D341Med (cell line): ENCODE measurements at regions not wholly inside any gene's neighbourhood (a gene's known extent, or its start where the extent isn't known, plus 50 kb on each side); places are given as distances from the start of the nearest gene placed in this dataset.

Experiments
- DNase-seq: peaks from one replicate; pipeline ENCODE4 v3.0.0; 2012; ENCODE audit warnings: low spot score

DNA sequence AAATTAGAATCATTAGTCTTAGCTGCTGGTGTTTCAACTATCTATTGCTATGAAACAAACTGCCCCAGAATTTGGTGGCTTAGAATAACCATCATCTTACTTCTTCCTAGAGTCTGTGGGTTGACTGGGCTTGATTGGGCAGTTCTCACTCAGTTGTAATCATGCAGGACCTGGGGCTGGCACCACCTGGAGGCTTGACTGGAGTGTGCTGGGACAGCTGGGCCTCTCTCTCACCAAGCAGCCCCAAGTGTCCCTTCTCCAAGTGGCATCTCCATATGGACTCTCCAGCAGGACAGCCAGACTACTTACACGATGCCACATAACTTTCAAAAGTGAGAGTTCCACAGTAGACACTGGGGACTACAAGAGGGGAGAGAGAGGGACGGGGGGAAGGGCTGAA lies 140.3 kb upstream of the ATP1B1 start:
- no peak for DNase-seq

DNA sequence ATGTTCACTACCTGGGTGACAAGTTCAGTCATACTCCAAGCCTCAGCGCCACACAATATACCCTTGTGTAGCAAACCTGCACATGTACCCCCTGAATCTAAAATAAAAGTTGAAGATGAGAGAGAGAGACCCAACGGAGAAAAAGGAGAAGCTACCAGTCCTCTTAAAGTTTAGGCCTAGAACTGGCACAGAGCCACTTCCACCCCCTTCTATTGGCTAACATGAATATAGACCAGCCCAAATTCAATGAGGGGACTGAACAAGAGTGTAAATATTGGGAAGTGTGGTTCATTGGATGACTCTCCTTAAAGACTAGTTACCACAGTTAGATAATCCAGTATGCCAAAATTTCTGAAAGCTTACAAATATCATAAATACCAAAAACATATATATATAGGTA lies 139.9 kb upstream of the ATP1B1 start:
- DNase-seq: no peak

DNA sequence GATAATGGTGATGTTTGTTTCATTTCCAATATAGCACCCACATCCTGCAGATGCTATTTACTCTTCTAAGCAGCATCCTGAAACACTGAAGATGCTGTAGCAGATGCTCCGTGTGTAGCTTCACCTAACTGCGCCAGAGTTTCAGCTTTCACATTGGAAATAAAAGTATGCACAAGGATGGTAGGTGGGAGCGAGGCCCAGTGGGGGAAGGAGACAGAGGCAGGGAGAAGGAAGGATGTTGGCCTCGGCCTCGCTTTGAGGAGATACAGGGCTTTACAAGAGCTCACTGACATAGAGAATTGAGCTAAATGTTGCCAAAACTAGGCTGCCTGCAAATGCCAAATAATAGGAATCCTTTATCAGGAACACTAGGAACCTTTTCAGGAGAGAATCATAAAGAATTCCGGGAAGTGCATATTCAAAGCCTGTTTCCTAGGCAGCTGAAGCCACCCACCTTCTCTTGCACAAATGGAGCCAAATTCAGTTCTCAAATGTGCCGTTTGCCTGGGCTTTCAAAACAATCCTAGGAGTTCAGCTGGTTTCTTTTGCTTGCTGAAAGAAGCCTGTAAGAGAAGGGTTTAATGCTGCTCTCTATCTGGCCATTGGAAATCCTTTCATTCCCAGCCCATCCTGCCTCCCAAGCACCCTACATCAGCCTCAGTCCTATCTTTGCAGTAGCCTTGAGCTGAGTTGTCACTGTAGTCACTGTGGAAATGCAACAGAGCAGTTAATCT lies 135.4 kb upstream of the ATP1B1 start:
- no peak for DNase-seq

DNA sequence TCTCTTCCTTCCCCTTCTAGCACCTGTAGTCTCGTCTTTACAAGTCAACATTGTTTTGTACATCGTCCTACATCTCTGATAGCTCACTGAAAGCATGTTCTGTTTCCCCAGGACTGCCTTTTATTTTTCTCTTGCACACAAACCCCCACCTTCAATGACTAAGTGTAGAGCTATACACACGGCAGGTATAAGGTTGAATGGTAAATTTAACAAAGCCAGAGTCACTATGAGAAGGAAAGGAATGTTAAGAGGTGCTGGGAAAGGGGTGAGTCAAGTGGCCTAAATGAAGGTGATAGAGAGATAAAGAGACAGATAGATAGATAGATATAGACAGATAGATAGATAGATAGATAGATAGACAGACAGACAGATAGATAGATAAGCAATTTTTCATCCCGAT lies 134.3 kb upstream of the ATP1B1 start:
- DNase-seq: no peak

DNA sequence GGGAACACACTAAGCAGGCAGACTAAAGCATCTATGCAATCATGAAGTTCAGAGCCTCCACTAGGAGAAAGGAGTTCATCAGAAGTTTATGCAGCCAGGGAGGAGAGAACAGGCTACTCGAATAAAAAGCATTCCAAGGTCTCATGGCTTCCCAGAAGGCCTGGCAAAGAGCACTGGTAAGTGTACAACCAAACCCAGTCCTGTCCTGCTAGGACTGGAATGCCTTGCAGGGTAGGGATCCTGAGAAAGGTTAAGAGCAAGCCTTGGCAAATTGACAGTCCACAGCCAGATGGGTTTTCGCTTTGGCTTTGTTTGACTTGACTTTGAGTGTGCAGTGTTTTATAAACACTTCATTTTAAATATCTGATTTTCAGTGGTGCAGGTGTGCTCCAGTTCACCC lies 133.6 kb upstream of the ATP1B1 start:
- no peak for DNase-seq

DNA sequence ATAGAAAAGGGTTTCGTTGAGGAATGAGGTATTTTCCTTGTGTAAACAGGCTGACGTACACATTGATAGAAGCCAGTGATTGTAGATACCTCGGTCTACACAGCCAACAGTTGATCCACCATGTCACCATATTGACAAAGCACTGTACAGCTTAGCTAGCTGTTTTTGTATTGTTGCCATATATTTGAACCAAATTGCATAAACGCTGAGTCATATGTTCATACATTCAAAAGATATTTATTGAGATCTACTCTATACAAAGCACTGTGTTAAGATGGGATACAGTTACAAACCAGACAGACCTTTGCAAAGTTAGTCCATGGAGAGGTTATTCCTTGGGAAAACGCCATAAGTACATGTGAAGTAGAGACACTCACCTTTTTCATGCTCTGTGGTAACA lies 132.4 kb upstream of the ATP1B1 start:
- DNase-seq: no peak

DNA sequence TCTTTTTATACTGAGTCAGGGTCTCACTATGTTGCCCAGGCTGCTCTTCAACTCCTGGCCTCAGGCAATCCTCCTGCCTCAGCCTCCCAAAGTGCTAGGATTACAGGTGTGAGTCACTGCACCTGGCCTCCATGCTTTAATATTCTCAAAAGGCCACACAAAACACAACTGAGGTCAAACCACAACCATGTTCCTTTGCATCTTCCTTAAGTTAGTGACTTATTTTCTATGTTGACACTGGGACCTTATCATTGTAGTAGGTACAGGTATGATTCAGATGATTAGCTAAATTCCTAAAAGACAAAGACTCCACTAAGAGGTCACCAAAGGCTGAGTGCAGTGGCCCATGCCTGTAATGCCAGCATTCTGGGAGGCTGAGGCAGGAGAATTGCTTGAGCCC lies 131.9 kb upstream of the ATP1B1 start:
- no peak for DNase-seq

DNA sequence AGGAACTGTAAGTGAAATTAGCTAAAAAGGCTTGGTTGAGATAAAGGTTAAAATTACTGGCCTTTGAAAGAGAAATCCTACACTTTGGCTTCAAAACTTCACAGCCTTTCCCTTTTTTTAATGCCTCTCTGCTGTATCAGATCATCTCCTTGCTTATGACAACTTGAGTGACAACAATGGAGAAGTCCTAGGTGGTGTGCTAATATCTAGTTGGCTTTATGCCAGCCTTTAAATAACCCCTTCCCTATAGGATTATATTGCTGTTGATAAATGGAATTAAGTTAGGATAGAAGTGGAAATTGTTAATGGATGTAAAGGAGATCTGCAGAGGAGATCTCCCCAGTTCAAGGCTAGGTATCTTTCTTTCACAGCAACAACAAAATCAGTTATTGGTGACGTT lies 130.2 kb upstream of the ATP1B1 start:
- no peak for DNase-seq

DNA sequence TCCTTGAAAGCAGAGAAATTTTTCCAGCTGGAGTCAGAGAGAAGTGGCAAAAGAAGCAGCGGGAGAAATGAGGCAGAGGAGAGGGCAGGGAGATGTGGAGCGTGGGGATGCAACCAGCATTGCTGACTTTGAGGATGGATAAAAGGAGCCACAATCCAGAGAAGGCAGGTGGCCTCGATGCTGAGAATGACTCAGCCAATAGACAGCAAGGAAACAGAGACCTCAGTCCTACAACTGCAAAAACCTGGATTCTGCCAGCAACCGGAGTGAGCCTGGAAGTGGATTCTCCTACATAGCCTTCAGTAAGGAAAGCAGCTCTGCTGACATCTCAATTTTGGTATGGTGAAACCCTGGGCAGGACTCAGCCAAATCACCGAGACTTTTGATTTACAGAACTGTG lies 128.9 kb upstream of the ATP1B1 start:
- DNase-seq: peak; percentile 34

DNA sequence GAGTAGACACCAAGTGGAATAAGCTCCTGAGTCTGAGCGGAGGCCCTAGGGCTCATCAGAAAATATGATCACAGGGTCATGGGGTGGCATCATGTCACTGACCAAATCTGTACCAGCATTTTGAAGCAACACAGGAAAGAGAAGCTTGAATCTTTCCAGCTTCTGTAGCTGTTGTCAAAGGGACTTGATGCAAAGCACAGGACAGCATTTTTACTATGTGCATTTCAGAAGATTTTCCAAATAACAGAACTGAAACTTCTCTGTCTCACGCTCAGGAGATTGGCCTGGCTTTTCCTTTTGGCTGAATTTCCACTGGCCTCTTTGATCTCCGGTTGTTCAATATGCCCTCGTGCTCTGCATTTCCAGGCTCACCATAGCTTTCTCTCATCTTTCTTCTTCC lies 127.2 kb upstream of the ATP1B1 start:
- no peak for DNase-seq

DNA sequence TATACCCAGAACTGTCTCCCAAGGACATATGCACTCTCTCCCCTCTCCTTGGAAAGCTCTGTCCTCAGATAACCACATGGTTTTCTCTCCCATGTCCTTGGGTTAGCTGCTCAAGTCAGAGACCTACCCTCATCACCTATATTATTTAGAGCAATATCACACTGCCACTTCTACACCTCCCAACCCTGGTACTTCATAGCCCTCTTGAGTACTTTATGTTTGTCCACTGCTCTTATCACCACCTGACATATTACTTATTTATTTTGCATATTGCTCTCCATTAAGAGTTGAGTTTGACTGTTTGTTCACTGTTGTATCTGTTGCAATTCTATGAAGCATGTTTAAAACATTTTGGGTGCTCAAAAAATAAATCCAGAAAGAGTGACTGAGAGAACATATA lies 126.3 kb upstream of the ATP1B1 start:
- DNase-seq: no peak

DNA sequence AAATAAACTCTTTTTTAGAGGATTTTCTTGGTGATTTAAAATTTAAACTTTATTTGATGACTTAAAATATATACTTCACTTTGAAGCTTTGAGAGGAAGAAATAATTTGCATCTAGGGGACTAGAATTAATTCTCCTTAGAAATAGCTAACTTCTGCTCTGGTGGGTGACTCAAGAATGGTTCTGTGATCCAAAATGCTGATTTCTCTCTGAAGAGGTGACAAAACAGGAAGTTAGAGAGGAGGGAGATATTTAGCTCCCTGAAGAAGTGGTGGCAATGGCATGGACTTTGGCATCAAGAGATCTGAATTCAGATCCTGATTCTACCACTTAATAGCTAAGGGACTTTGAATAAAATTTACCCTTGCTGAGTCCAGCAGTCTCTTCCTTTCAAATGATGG lies 125.8 kb upstream of the ATP1B1 start:
- DNase-seq: no peak

DNA sequence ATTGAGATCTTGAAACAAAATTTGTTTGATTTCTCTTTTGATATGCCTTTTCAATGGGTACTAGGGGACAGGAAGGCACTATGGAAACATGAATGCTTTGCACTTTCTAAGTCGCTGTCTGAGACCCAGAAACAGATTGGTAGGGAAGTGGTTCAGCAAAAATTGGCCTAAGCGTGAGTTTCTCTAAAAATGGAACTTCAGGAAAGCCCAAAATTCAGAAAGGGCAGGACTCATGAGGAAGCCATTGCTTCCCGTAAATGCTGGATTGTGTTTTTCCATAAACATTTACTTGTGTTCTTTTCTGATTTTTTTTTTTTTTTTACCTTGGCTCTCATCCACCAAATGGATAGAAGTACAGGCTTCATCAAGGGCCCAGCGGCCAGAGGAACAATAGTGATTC lies 123.7 kb upstream of the ATP1B1 start:
- no peak for DNase-seq

DNA sequence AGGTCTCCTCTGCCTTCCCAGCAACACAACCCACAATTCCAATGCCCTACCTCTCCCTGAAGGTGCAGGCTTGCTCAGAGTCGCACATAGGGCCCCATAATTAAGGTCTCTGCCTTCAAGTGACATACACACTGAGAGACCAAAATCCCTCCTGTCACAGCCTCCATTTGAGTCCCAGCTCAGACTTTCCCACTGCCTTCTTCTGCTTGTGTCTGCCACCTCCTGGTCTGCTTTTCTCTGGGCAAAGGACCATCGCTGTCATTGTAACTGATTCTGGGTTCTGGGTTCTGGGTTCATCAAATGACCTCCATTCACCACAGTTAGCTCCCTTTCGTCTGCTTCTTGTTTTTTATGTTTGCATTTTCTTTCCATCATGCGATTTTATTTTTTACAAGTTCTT lies 119.2 kb upstream of the ATP1B1 start:
- DNase-seq: no peak

DNA sequence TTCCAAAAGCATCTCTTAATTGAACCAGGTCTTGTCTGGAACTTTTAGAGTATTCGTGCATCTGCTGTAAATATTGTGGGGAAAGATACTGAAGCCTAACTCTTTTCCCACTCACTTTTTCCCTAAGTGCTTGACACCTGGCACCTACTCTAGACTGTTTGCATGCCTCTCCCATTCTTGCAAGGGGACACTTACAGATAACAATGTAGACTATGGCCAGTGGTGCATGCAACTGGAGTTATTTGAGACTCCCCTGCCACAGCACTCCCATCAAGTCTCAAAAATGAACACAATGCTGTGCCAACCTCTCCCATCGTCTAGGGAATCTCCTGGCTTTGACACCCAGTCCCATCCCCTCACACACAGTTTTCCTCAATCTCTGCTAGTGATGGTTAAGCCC lies 118.6 kb upstream of the ATP1B1 start:
- no peak for DNase-seq

DNA sequence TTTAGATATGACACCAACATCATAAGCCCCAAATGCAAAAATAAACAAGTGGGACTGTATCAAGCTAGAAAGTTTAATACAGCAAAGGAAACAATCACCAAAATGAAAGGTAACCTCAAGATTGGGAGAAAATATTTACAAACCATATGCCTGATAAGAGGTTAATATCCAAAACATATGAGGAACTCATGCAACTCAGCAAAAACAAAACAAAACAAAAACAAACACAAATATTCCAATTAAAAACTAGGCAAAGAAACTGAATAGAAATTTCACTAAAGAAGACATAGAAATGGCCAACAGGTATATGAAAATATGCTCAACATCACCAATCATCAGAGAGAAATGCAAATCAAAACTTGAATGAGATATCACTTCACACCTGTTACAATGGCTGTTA lies 116.5 kb upstream of the ATP1B1 start:
- no peak for DNase-seq

DNA sequence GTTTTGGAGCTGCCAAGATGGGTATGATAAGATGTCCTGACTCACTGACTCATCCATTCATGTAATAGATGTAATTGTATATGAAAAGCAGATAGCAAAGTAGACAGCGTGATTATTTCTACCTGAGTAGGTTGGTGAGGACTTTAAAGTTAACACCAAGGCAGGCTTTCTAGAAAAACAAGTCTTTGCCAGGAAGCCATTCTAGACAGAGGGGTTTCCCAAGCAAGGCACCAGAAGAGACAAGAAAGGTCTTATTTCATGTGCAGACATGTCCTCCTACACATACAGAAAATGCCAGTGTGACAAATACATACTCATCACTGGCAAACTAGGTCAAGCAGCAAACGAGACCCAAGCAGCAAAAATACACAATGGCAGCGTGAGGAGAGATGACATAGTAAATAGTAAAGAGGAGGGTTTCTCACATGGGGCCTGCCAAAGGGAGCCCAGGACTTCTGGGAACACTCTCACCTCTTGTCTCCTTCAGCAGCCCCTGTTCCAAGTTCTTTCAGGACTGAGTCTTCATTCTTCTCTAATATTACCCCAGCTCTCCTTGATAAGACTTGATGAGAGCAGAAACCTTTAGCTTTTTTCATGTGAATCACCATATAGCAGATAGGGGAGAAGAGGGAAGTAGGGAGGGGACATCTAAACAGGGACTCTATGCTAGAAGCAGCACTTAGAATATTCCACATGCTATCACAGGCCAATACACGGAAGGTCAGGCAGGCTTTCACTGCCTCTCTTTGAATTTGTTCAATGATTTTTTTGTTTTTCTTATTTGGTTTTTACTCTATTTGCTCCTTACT lies 114.6 kb upstream of the ATP1B1 start:
- no peak for DNase-seq

DNA sequence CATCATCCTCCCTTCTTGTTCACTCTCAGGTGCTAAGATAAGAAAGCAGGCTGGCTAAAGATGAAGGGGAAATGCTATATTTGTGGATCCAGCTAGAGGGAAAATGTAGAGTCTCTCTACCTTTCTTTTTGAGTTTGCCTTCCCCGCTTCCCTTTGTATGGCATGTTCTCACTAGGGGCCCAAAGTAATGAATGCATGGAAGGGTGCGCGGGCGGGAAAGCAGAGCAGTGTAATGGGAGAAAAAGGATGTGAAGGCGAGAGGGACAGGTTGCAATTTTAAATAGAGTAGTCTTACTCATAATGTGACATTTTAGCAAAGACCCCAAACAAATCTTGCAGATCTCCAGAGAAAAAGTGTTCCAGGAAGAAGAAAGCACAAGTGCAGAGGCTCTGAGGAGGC lies 105.1 kb upstream of the ATP1B1 start:
- DNase-seq: no peak

DNA sequence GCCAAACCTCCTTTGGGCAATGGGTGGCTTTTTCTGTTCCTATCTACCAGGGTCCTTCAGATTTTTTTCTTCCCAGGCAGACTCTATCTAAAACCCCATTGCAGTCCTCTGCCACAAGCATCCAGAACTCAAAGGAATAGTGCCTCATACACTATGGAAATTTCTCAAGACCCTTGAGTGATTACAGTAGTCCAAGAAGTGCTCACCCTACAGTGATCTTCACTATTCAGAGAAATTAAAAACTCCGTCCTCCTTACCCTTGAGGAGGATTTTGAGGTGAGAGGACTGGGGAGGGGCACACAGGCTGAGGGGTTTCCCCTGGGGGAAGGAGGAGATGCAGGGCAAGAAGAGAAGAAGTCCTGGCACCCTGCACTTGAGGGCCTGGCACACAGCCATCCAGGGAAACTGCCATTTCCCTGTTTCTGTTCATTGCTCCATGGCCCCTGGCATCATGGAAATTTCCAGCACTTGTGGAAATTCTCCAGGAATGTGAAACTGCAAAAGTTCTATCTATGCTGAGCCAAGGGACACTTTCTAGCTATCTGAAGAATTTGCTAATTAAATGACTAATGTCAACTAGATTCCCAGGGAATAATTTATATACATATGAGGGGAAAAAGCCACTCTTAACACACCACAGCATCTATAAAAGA lies 102.5 kb upstream of the ATP1B1 start:
- DNase-seq: no peak

DNA sequence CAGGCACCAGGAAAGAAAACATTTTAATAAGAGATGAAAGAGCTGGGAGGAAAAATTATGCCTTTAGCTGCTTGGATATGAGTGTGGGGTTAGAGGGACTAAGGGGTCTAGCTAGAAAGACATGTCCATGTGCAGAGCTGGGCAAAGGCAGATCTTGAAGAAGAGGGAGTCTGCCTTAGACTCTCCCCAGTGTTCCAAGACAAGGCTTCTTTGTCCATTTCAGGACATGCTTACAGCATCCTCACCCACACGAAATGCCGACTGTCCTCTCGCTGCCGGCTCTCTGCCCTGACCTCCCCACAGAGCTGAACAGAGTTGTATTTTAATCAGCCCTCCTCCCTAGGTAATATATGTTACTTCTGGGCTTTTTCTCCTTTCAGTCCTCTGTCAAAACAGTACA lies 100.7 kb upstream of the ATP1B1 start:
- DNase-seq: no peak

DNA sequence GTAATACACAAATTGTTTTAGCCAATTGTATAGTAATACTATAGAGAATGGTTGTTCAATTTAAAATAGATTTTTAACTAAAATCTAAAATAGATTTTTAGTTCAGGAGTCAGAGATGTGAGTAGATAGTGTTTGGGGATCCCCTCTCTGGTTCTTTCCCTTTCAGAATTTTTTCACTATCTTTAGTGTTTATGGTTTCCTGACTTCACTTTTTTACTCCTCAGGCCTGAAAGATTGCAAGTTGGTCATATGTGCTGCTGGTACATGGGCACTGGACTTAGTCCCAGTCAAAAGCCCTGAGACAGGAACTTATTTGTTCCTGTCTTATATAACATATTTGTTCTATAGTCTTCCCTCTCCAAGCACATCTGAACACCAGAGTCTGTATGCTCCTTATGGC lies 96.8 kb upstream of the ATP1B1 start:
- DNase-seq: no peak

DNA sequence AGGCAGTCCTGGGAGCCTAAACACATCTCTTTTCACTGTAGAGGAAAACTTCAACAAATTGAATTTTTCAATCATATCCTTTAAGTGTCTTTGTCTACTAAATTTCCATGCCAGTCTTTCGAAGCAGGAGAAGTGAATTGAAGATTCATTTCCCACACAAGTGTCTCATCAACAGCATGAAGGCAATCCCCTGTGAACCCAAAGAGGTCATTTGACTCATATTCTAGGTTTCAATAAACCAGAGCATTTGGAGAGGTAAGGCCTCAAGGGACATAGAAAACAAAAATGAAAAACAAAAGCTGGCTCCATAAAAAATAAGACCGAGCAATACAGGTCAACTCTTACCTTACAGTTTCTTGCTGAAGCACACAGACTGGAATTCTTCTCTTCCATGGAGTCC lies 94.1 kb upstream of the ATP1B1 start:
- no peak for DNase-seq

DNA sequence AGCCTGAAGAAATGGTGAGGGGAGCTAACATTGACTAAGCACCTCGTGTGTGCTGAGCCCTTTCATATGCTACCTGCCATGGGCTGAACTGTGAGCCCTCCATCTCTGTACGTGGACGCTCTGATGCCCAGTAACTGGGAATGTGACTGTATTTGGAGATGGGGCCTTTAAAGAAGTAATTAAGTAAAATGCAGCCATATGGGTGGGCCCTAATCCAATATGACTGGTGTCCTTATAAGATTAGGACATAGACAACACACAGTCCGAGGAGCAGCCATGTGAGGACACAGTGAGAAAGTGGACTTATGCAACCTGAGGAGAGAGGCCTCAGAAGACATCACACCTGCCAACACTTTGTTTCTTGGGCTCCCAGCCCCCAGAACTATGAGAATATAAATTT lies 92.7 kb upstream of the ATP1B1 start:
- DNase-seq: no peak
